Fibroblast of mammary gland (primary cell): ENCODE measurements at regions not wholly inside any gene's neighbourhood (a gene's known extent, or its start where the extent isn't known, plus 50 kb on each side); places are given as distances from the start of the nearest gene placed in this dataset.

Source experiments
- DNase-seq: peaks from one replicate; pipeline ENCODE4 v3.0.0-alpha.2; 2010; ENCODE audit warnings: low read depth
- H3K4me3 ChIP-seq: 2 replicates; pipeline ENCODE4 v1.5.1; 2011; ENCODE audit warnings: low read depth, mild to moderate bottlenecking, low read length, moderate library complexity; ENCODE audit not compliant: control insufficient read depth
- CTCF ChIP-seq: conservative IDR thresholded peaks from 2 replicates; pipeline ENCODE4 v1.5.1; 2011; ENCODE audit warnings: low read depth, low read length, inconsistent platforms; ENCODE audit not compliant: control insufficient read depth, insufficient read depth

GRCh38 chr4:23455456-23456158 lies 434.2 kb downstream of the PPARGC1A start:
- no peak for DNase-seq
- TF ChIP-seq CTCF: no peak
- no peak overlapping the region for H3K4me3 ChIP-seq

GRCh38 chr4:23441530-23442069 lies 448.2 kb downstream of the PPARGC1A start:
- no peak for DNase-seq
- no peak overlapping the region for H3K4me3 ChIP-seq
- no peak for TF ChIP-seq CTCF

- DNase-seq: peak; percentile 3
- no peak for TF ChIP-seq CTCF
- H3K4me3 ChIP-seq: no peak overlapping the region
These were observed 451.1 kb downstream of the PPARGC1A start for GRCh38 chr4:23438764-23439163.

- no peak for TF ChIP-seq CTCF
- no peak for DNase-seq
These were observed 460.4 kb downstream of the PPARGC1A start for GRCh38 chr4:23429497-23429896.

GRCh38 chr4:23425570-23425969 lies 464.3 kb downstream of the PPARGC1A start:
- TF ChIP-seq CTCF: no peak
- H3K4me3 ChIP-seq: no peak overlapping the region
- DNase-seq: no peak

More at GRCh38 chr4:23429497-23429896, 460.4 kb downstream of the PPARGC1A start:
- H3K4me3 ChIP-seq: no peak overlapping the region

GRCh38 chr4:23423540-23423939 lies 466.3 kb downstream of the PPARGC1A start:
- DNase-seq: no peak

More at GRCh38 chr4:23423540-23423939, 466.3 kb downstream of the PPARGC1A start:
- no peak for TF ChIP-seq CTCF
- no peak overlapping the region for H3K4me3 ChIP-seq
